Right lobe of liver (tissue), 4 donors: ENCODE measurements at regions not wholly inside any gene's neighbourhood (a gene's known extent, or its start where the extent isn't known, plus 50 kb on each side); places are given as distances from the start of the nearest gene placed in this dataset.

Experiments used
- CTCF ChIP-seq, 4 donors: fragments of 200-600 bp in 3 of 4; fragments of 450-650 bp in 1 of 4; IDR thresholded peaks; one replicate each; pipeline versions ENCODE4 v1.5.1 to v1.8.0; 2016 to 2022; ENCODE audit warnings: antibody characterized with exemption in 4 of 4, mild to moderate bottlenecking in 2 of 4
- POLR2A ChIP-seq: fragments of 450-650 bp; IDR thresholded peaks from one replicate; pipeline ENCODE4 v1.6.1; 2017; ENCODE audit warnings: antibody characterized with exemption, mild to moderate bottlenecking
- donor health status: DM: no; HTN: no; CAD: no.
- donor health status: DM: no; HTN: no; CAD: no.
- donor health status: DM: no; HTN: yes; CAD: no.

GRCh38 chr14:98444077-98444476 is 827.9 kb downstream of the BCL11B start:
- TF ChIP-seq CTCF (IDR thresholded peaks at IDR 0.05) (no peak), POLR2A (no peak)
